ENCODE measurements at regions not wholly inside any gene's neighbourhood (a gene's known extent, or its start where the extent isn't known, plus 50 kb on each side); places are given as distances from the start of the nearest gene placed in this dataset.

- H3K4ac ChIP-seq (replicated peaks; ENCODE audit: insufficient read length, low read depth, low read length) = no peak overlapping the region
- no peak overlapping the region for H3K14ac ChIP-seq (ENCODE audit: insufficient read length)
- H3K9me3 ChIP-seq (ENCODE audit: insufficient read depth in 2 of 2, low read depth in 1 of 2, low read length in 1 of 2) = no peaks in the 10 kb centered on the region
- TF ChIP-seq FOSL1 (IDR thresholded peaks at IDR 0.05; ENCODE audit: insufficient read depth, low read depth, low read length) (no peak), RXRA (IDR thresholded peaks at IDR 0.05; ENCODE audit: insufficient read depth, low read depth, low read length) (no peak), GTF2F1 (IDR thresholded peaks at IDR 0.05; ENCODE audit: borderline replicate concordance, low read depth, low read length) (no peak), SP1 (IDR thresholded peaks at IDR 0.05; ENCODE audit: low read depth, low read length) (no peak), SAP30 (IDR thresholded peaks at IDR 0.05; ENCODE audit: insufficient read depth, insufficient replicate concordance, low read length) (no peak), ATF2 (IDR thresholded peaks at IDR 0.05; ENCODE audit: low read length) (no peak), BRCA1 (IDR thresholded peaks at IDR 0.05; ENCODE audit: low read depth, low read length) (no peak), BCL11A (IDR thresholded peaks at IDR 0.05; ENCODE audit: low read depth in 2 of 2, low read length in 2 of 2) (no peak), GABPA (IDR thresholded peaks at IDR 0.05; ENCODE audit: borderline replicate concordance, insufficient read depth, low read length) (no peak), JUN (IDR thresholded peaks at IDR 0.05; ENCODE audit: low read depth, low read length) (no peak), HDAC2 (IDR thresholded peaks at IDR 0.05; ENCODE audit: borderline replicate concordance in 1 of 2, low read depth in 2 of 2, low read length in 2 of 2) (no peak), CTBP2 (IDR thresholded peaks at IDR 0.05; ENCODE audit: borderline replicate concordance, insufficient read depth, insufficient read length, low read length) (no peak)
- no peak overlapping the region for H2AFZ ChIP-seq (ENCODE audit: low read length)
- H3K27ac ChIP-seq (ENCODE audit: low read depth, low read length) = no peak overlapping the region
- H3K18ac ChIP-seq (ENCODE audit: extremely low read depth, low read length) = no peak overlapping the region
- H4K20me1 ChIP-seq (replicated peaks in 1 of 2; ENCODE audit: control insufficient read depth in 1 of 2, insufficient read depth in 2 of 2, low read length in 2 of 2) = no peaks in the 10 kb centered on the region
- H3K36me3 ChIP-seq (ENCODE audit: control insufficient read depth in 2 of 4, insufficient read depth in 4 of 4, low read length in 3 of 4) = no peaks in the 10 kb centered on the region
- H2AK5ac ChIP-seq (ENCODE audit: low read depth, low read length) = no peak overlapping the region
- H3K23me2 ChIP-seq (ENCODE audit: low read depth, low read length) = no peaks in the 10 kb centered on the region
- FAIRE-seq (no peak), DNase-seq (ENCODE audit: low read depth in 1 of 2, low spot score in 2 of 2) (no peak)
- no peak overlapping the region for H3K23ac ChIP-seq (ENCODE audit: insufficient read length)
- no peak overlapping the region for H4K8ac ChIP-seq (ENCODE audit: extremely low read depth, insufficient read depth, low read length)
- H3K27me3 ChIP-seq (replicated peaks in 1 of 4; ENCODE audit: control insufficient read depth in 3 of 4, extremely low read depth in 1 of 4, insufficient read depth in 3 of 4, low read length in 3 of 4) = no peaks in the 10 kb centered on the region
- no peak overlapping the region for H2BK5ac ChIP-seq (ENCODE audit: low read depth, low read length)
- CTCF ChIA-PET (ENCODE audit: partially characterized antibody) = interaction anchor here (0.6 to 0.8 kb wide), 2 partner anchors 29 to 67 kb away, joined by 4 read pairs; no protein-coding TSS in a partner anchor
- H2BK20ac ChIP-seq (ENCODE audit: low read length) = no peak overlapping the region
- peaks cover 0 to 2% (median 0%) of the 10 kb centered on the region in 4 experiments; a peak in 1 of 7 replicates for H3K4me1 ChIP-seq (replicated peaks in 1 of 4; ENCODE audit: control insufficient read depth in 3 of 4, insufficient read depth in 4 of 4, low read length in 3 of 4)
- H2BK120ac ChIP-seq (replicated peaks; ENCODE audit: low read depth, low read length) = no peak overlapping the region
- H2BK15ac ChIP-seq (ENCODE audit: low read length) = no peak overlapping the region
- no peak overlapping the region for H2BK12ac ChIP-seq (ENCODE audit: low read depth, low read length)
- H3K56ac ChIP-seq (replicated peaks; ENCODE audit: insufficient read length, low read depth, low read length) = no peak overlapping the region
- 86% methylated on average over 1 of the region's 1 CpG; no CpG with 5 or more reads in 1 of the 2 experiments for WGBS, 2 experiments (ENCODE audit: extremely low coverage in 1 of 2, insufficient coverage in 1 of 2, insufficient read length in 1 of 2, insufficient replicate concordance in 2 of 2, low coverage in 1 of 2, low lambda C conversion rate in 2 of 2, missing lambda C conversion rate in 1 of 2)
- H3K79me2 ChIP-seq (ENCODE audit: control insufficient read depth in 1 of 2, insufficient read depth in 2 of 2, low read length in 2 of 2) = no peaks in the 10 kb centered on the region
- POLR2A ChIA-PET (ENCODE audit: partially characterized antibody) = no interaction called here
- H4K5ac ChIP-seq (ENCODE audit: insufficient read length, low read depth, low read length) = no peak overlapping the region
- no peak overlapping the region for H4K91ac ChIP-seq (replicated peaks; ENCODE audit: insufficient read length, low read length)
- no peak overlapping the region for H3K4me2 ChIP-seq (ENCODE audit: insufficient read depth in 1 of 2, low read depth in 2 of 2, low read length in 2 of 2)
- no peaks in the 10 kb centered on the region for H3K79me1 ChIP-seq (ENCODE audit: low read depth, low read length)
- no peak overlapping the region for H3K9ac ChIP-seq (replicated peaks in 1 of 4; ENCODE audit: extremely low read depth in 1 of 4, low read depth in 3 of 4, low read length in 3 of 4)
- no peak overlapping the region for H3K4me3 ChIP-seq (ENCODE audit: extremely low read depth in 1 of 4, insufficient read depth in 2 of 4, low read depth in 3 of 4, low read length in 4 of 4)
These were observed 1231.3 kb downstream of the EPHA7 start for GRCh38 chr6:92188016-92188415.

All from H1 (cell line).